HepG2 (cell line): ENCODE measurements at regions not wholly inside any gene's neighbourhood (a gene's known extent, or its start where the extent isn't known, plus 50 kb on each side); places are given as distances from the start of the nearest gene placed in this dataset.

Experiments used
- ATAC-seq: fragments of 200-7000 bp; cut with Tn5 transposase; 3 replicates; pipeline ENCODE4 v1.9.1; 2020; ENCODE audit warnings: mild to moderate bottlenecking, moderate library complexity
- BruUV-seq: library from RNA; stranded (reverse); fragments of 400-500 nt; replicated peaks from 2 replicates; lab custom pipeline; 2021; lab: Mats Ljungman, UMichigan
- CTCF ChIA-PET: fragments of 300-600 bp; formaldehyde crosslinking; extraction: SDS; loops from one replicate; lab custom pipeline; 2021; ENCODE audit warnings: low total read pairs, inconsistent platforms, low intra/inter-chr PET ratio; lab: Yijun Ruan, JAX
- POLR2A ChIA-PET: fragments of 350-600 bp; sonication (Branson Sonifier 250); formaldehyde crosslinking; loops from one replicate; lab custom pipeline; 2020; ENCODE audit warnings: antibody characterized with exemption, inconsistent platforms; lab: Yijun Ruan, JAX
- DNase-seq: peaks from one replicate; pipeline ENCODE4 v3.0.0-alpha.2; 2015; ENCODE audit warnings: low spot score
- FAIRE-seq: peaks from 3 replicates; lab custom pipeline; 2011; peaks lifted over from hg19 to GRCh38; lab: Jason Lieb, UNC
- H2AFZ ChIP-seq: one replicate; pipeline ENCODE4 v1.6.1; 2011; ENCODE audit warnings: low read length, inconsistent platforms
- H3K27ac ChIP-seq: fragments of 300-600 bp; 3 replicates; pipeline ENCODE4 v1.8.0; 2011; ENCODE audit warnings: mixed run types, mild to moderate bottlenecking, mixed read lengths, low read length, inconsistent platforms; ENCODE audit not compliant: insufficient read depth; ENCODE audit errors: extremely low read length
- H3K27me3 ChIP-seq, 2 experiments: fragments of 200-600 bp in 1 of 2; 2 replicates in 1 of 2; 3 replicates in 1 of 2; pipeline versions ENCODE4 v1.6.0 to v1.8.0; 2011; ENCODE audit warnings: low read length in 2 of 2, mild to moderate bottlenecking in 2 of 2, moderate library complexity in 2 of 2, inconsistent platforms in 1 of 2; ENCODE audit not compliant: insufficient read depth in 2 of 2, control insufficient read depth in 1 of 2
- H3K36me3 ChIP-seq, 2 experiments: fragments of 200-600 bp in 1 of 2; replicated peaks in 1 of 2; 2 replicates in 1 of 2; 3 replicates in 1 of 2; pipeline versions ENCODE4 v1.5.1 to v1.8.0; 2011; ENCODE audit warnings: low read length in 2 of 2, inconsistent platforms in 1 of 2; ENCODE audit not compliant: insufficient read depth in 2 of 2, control insufficient read depth in 1 of 2
- H3K4me1 ChIP-seq: 2 replicates; pipeline ENCODE4 v1.5.1; 2012; ENCODE audit warnings: low read length, inconsistent platforms; ENCODE audit not compliant: insufficient read depth
- H3K4me2 ChIP-seq: 2 replicates; pipeline ENCODE4 v1.6.0; 2011; ENCODE audit warnings: low read depth, low read length, inconsistent platforms
- H3K4me3 ChIP-seq, 3 experiments: fragments of 200-600 bp in 1 of 3; sonication (generic), shearing (Covaris generic) in 1 of 3; replicated peaks in 1 of 3; 2 replicates each; pipeline ENCODE4 v1.5.1; 2011 to 2016; ENCODE audit warnings: low read length in 3 of 3, inconsistent platforms in 2 of 3, low read depth in 2 of 3, mild to moderate bottlenecking in 2 of 3, control low read depth in 1 of 3, mixed read lengths in 1 of 3; ENCODE audit not compliant: insufficient read depth in 1 of 3
- H3K79me2 ChIP-seq: one replicate; pipeline ENCODE4 v1.6.1; 2011; ENCODE audit warnings: low read length, inconsistent platforms; ENCODE audit not compliant: insufficient read depth
- H3K9ac ChIP-seq: 2 replicates; pipeline ENCODE4 v1.6.0; 2011; ENCODE audit warnings: mild to moderate bottlenecking, low read depth, low read length, inconsistent platforms; ENCODE audit not compliant: insufficient read depth
- H3K9me3 ChIP-seq: 2 replicates; pipeline ENCODE4 v1.5.1; 2012; ENCODE audit warnings: mild to moderate bottlenecking, low read length
- H4K20me1 ChIP-seq: 2 replicates; pipeline ENCODE4 v1.6.0; 2011; ENCODE audit warnings: inconsistent platforms, mild to moderate bottlenecking, low read length, moderate library complexity; ENCODE audit not compliant: insufficient read depth
- BHLHE40 ChIP-seq: IDR thresholded peaks from 2 replicates; pipeline ENCODE4 v1.6.1; 2011; ENCODE audit warnings: low read length, improper control_type of control experiment
- ELK4 ChIP-seq: sonication (generic); formaldehyde crosslinking; IDR thresholded peaks from 2 replicates; pipeline ENCODE4 v1.9.0; 2021; ENCODE audit warnings: missing genetic modification reagents, borderline replicate concordance
- KDM1A ChIP-seq: IDR thresholded peaks from 2 replicates; pipeline ENCODE4 v1.6.1; 2016; ENCODE audit warnings: missing compliant biosample characterization
- KLF13 ChIP-seq: sonication (generic); formaldehyde crosslinking; IDR thresholded peaks from 2 replicates; pipeline ENCODE4 v1.4.0; 2020; ENCODE audit warnings: mild to moderate bottlenecking, missing genetic modification reagents
- MXD1 ChIP-seq: sonication (generic); formaldehyde crosslinking; IDR thresholded peaks from 2 replicates; pipeline ENCODE4 v1.4.0; 2020; ENCODE audit warnings: mild to moderate bottlenecking, missing genetic modification reagents
- PHF21A ChIP-seq: sonication (generic); formaldehyde crosslinking; IDR thresholded peaks from 2 replicates; pipeline ENCODE4 v1.5.0; 2020; ENCODE audit warnings: mild to moderate bottlenecking, missing genetic modification reagents
- TMF1 ChIP-seq: sonication (generic); formaldehyde crosslinking; IDR thresholded peaks from 2 replicates; pipeline ENCODE4 v1.8.1; 2022; ENCODE audit warnings: low read depth, missing genetic modification reagents
- ZBTB2 ChIP-seq: sonication (generic); formaldehyde crosslinking; IDR thresholded peaks from 2 replicates; pipeline ENCODE4 v1.8.0; 2022; ENCODE audit warnings: low read depth, missing genetic modification reagents
- ZC3H4 ChIP-seq: sonication (generic); formaldehyde crosslinking; IDR thresholded peaks from 2 replicates; pipeline ENCODE4 v1.4.0; 2020; ENCODE audit warnings: missing genetic modification reagents, borderline replicate concordance
- ZNF468 ChIP-seq: sonication (generic); formaldehyde crosslinking; IDR thresholded peaks from 2 replicates; pipeline ENCODE4 v1.8.0; 2022; ENCODE audit warnings: mild to moderate bottlenecking, moderate library complexity, missing genetic modification reagents
- ZNF580 ChIP-seq: IDR thresholded peaks from 2 replicates; pipeline ENCODE4 v1.6.1; 2016; ENCODE audit warnings: low read depth, borderline replicate concordance
- ZSCAN5A ChIP-seq: sonication (generic); formaldehyde crosslinking; IDR thresholded peaks from 2 replicates; pipeline ENCODE4 v1.8.0; 2022; ENCODE audit warnings: mild to moderate bottlenecking, missing genetic modification reagents, borderline replicate concordance
- WGBS: methylation state at CpG from one replicate; pipeline ENCODE4 v1.1.6; 2017; ENCODE audit warnings: low lambda C conversion rate; 5-methylcytosine and 5-hydroxymethylcytosine counted together
- in situ Hi-C: cut with HindIII; loops from 2 replicates; pipeline ENCODE4 v1.10.0; 2017; ENCODE audit warnings: low pct_unique_long_range_greater_than_20kb; ENCODE audit not compliant: extremely low pct_ligation_motif_present
- intact Hi-C: fragments of 100-400 bp; cut with micrococcal nuclease; formaldehyde crosslinking; loops from one replicate; pipeline ENCODE4 v1.10.0; 2022; ENCODE audit not compliant: unreplicated experiment

- H3K4me3 ChIP-seq, result no peak overlapping the region
- no TSS peak for BruUV-seq
- ChIA-PET POLR2A (no interaction called here), CTCF (no interaction called here)
- no peaks in the 10 kb centered on the region for H3K4me1 ChIP-seq
- no peak overlapping the region for H3K27ac ChIP-seq
- H2AFZ ChIP-seq, result no peak overlapping the region
- no peak overlapping the region for H3K9ac ChIP-seq
- WGBS, result 8% methylated on average over 1 of the region's 1 CpG
- FAIRE-seq, result no peak
- no peaks in the 10 kb centered on the region for H3K27me3 ChIP-seq
- no peak for ATAC-seq
- in situ Hi-C loops (no loop called here), intact Hi-C loops (no loop called here)
- no peak for TF ChIP-seq PHF21A (CRISPR knock-in tag)
- TF ChIP-seq KDM1A (CRISPR knock-in tag), result no peak
- no peak for TF ChIP-seq TMF1 (CRISPR knock-in tag)
- TF ChIP-seq ZBTB2, result no peak
- TF ChIP-seq KLF13 (CRISPR knock-in tag), result no peak
- TF ChIP-seq BHLHE40, result no peak
- TF ChIP-seq ZC3H4 (CRISPR knock-in tag), result no peak
- no peak for TF ChIP-seq ZSCAN5A (CRISPR knock-in tag)
- no peak for TF ChIP-seq ZNF580
- TF ChIP-seq ELK4 (CRISPR knock-in tag), result no peak
- TF ChIP-seq MXD1, result no peak
- no peak for TF ChIP-seq ZNF468 (CRISPR knock-in tag)
- no peaks in the 10 kb centered on the region for H3K79me2 ChIP-seq
- no peaks in the 10 kb centered on the region for H3K9me3 ChIP-seq
- no peak for DNase-seq
- H4K20me1 ChIP-seq, result no peaks in the 10 kb centered on the region
- H3K4me2 ChIP-seq, result no peak overlapping the region
- no peaks in the 10 kb centered on the region for H3K36me3 ChIP-seq
These were observed 86.3 kb downstream of the RFPL4B start for GRCh38 chr6:112433457-112433856.
